ENCODE measurements at regions not wholly inside any gene's neighbourhood (a gene's known extent, or its start where the extent isn't known, plus 50 kb on each side); places are given as distances from the start of the nearest gene placed in this dataset.

- Histone ChIP-seq H3K27ac (ENCODE audit: extremely low read depth, low read depth, low read length) (no peak overlapping the region), H3K4me3 (ENCODE audit: low read depth, low read length) (no peak overlapping the region), H3K4me1 (ENCODE audit: control insufficient read depth, insufficient read depth, low read length) (no peaks in the 10 kb centered on the region), H3K36me3 (ENCODE audit: control insufficient read depth in 2 of 2, insufficient read depth in 1 of 2, low read length in 2 of 2) (no peaks in the 10 kb centered on the region), H3K9me3 (ENCODE audit: control insufficient read depth, insufficient read depth, low read depth, low read length) (no peaks in the 10 kb centered on the region)
- POLR2A ChIA-PET: interaction anchor here (1.1 kb wide), 1 partner anchor 9 kb away, joined by 3 read pairs; no protein-coding TSS in a partner anchor
- CTCF ChIA-PET: interaction anchor here (1.4 to 2.0 kb wide), 2 partner anchors 10 to 13 kb away, joined by 3 to 7 read pairs; no protein-coding TSS in a partner anchor
- TF ChIP-seq ZNF670 (tag by site-specific recombination; IDR thresholded peaks at IDR 0.05; ENCODE audit: low read depth) (no peak), ZNF791 (tag by site-specific recombination; IDR thresholded peaks at IDR 0.05) (no peak), SETDB1 (IDR thresholded peaks at IDR 0.05; ENCODE audit: insufficient read length, low read length) (no peak), ZNF132 (tag by site-specific recombination; IDR thresholded peaks at IDR 0.05; ENCODE audit: borderline replicate concordance) (no peak), ZNF658 (tag by site-specific recombination; IDR thresholded peaks at IDR 0.05) (no peak)
Measured at GRCh38 chr12:63025116-63025515, 90.2 kb upstream of the PPM1H start.

- Histone ChIP-seq H3K4me1 (ENCODE audit: control insufficient read depth, insufficient read depth, low read length) (no peaks in the 10 kb centered on the region), H3K9me3 (ENCODE audit: control insufficient read depth, insufficient read depth, low read depth, low read length) (no peaks in the 10 kb centered on the region), H3K36me3 (ENCODE audit: control insufficient read depth in 2 of 2, insufficient read depth in 1 of 2, low read length in 2 of 2) (no peaks in the 10 kb centered on the region), H3K4me3 (ENCODE audit: low read depth, low read length) (no peak overlapping the region), H3K27ac (ENCODE audit: extremely low read depth, low read depth, low read length) (no peak overlapping the region)
- TF ChIP-seq OSR2 (tag by site-specific recombination; IDR thresholded peaks at IDR 0.05) (no peak), ZFP41 (tag by site-specific recombination; IDR thresholded peaks at IDR 0.05; ENCODE audit: borderline replicate concordance) (no peak), KLF10 (tag by site-specific recombination; IDR thresholded peaks at IDR 0.05) (no peak), KLF7 (tag by site-specific recombination; IDR thresholded peaks at IDR 0.05; ENCODE audit: borderline replicate concordance) (no peak), KLF8 (tag by site-specific recombination; IDR thresholded peaks at IDR 0.05) (no peak), ZNF660 (tag by site-specific recombination; IDR thresholded peaks at IDR 0.05) (no peak), ZFP3 (tag by site-specific recombination; IDR thresholded peaks at IDR 0.05; ENCODE audit: low read depth) (no peak), ZNF223 (tag by site-specific recombination; IDR thresholded peaks at IDR 0.05) (no peak), ATF2 (tag by site-specific recombination; IDR thresholded peaks at IDR 0.05; ENCODE audit: low read depth) (no peak), SP2 (tag by site-specific recombination; IDR thresholded peaks at IDR 0.05) (no peak), IKZF3 (tag by site-specific recombination; IDR thresholded peaks at IDR 0.05) (no peak), REPIN1 (tag by site-specific recombination; IDR thresholded peaks at IDR 0.05; ENCODE audit: low read depth) (no peak)
- CTCF ChIA-PET: interaction anchor here (0.9 to 2.0 kb wide), 2 partner anchors 11 to 38 kb away, joined by 3 to 7 read pairs; no protein-coding TSS in a partner anchor
- POLR2A ChIA-PET: interaction anchor here (1.1 kb wide), 1 partner anchor 10 kb away, joined by 3 read pairs; no protein-coding TSS in a partner anchor
Measured at GRCh38 chr12:63023926-63024325, 89.0 kb upstream of the PPM1H start.

- no peaks in the 10 kb centered on the region for H3K36me3 ChIP-seq (ENCODE audit: control insufficient read depth in 2 of 2, insufficient read depth in 1 of 2, low read length in 2 of 2)
- no peaks in the 10 kb centered on the region for H3K9me3 ChIP-seq (ENCODE audit: control insufficient read depth, insufficient read depth, low read depth, low read length)
- H3K4me3 ChIP-seq (ENCODE audit: low read depth, low read length): no peak overlapping the region
- CTCF ChIA-PET: interaction anchor here (1.0 kb wide), 1 partner anchor 48 kb away, joined by 7 read pairs; no protein-coding TSS in a partner anchor
- TF ChIP-seq ZNF391 (tag by site-specific recombination; IDR thresholded peaks at IDR 0.05; ENCODE audit: borderline replicate concordance, low read depth) (no peak), ZFP69B (tag by site-specific recombination; IDR thresholded peaks at IDR 0.05) (no peak), ZFP41 (tag by site-specific recombination; IDR thresholded peaks at IDR 0.05; ENCODE audit: borderline replicate concordance) (no peak), ZNF76 (tag by site-specific recombination; IDR thresholded peaks at IDR 0.05; ENCODE audit: borderline replicate concordance, low read depth) (no peak), ZNF311 (tag by site-specific recombination; IDR thresholded peaks at IDR 0.05; ENCODE audit: borderline replicate concordance) (no peak), ZBTB49 (tag by site-specific recombination; IDR thresholded peaks at IDR 0.05; ENCODE audit: low read depth) (no peak), ZNF561 (tag by site-specific recombination; IDR thresholded peaks at IDR 0.05; ENCODE audit: borderline replicate concordance) (no peak), ZNF223 (tag by site-specific recombination; IDR thresholded peaks at IDR 0.05) (no peak), ZNF214 (tag by site-specific recombination; IDR thresholded peaks at IDR 0.05; ENCODE audit: borderline replicate concordance) (no peak), ZNF777 (tag by site-specific recombination; IDR thresholded peaks at IDR 0.05; ENCODE audit: borderline replicate concordance) (no peak), ZNF785 (tag by site-specific recombination; IDR thresholded peaks at IDR 0.05) (no peak), ATF2 (tag by site-specific recombination; IDR thresholded peaks at IDR 0.05; ENCODE audit: low read depth) (no peak)
- POLR2A ChIA-PET: no interaction called here
- no peaks in the 10 kb centered on the region for H3K4me1 ChIP-seq (ENCODE audit: control insufficient read depth, insufficient read depth, low read length)
- no peak overlapping the region for H3K27ac ChIP-seq (ENCODE audit: extremely low read depth, low read depth, low read length)
Measured at GRCh38 chr12:63021116-63021515, 86.2 kb upstream of the PPM1H start.
